Gastrocnemius medialis (tissue), 4 donors: ENCODE measurements at regions not wholly inside any gene's neighbourhood (a gene's known extent, or its start where the extent isn't known, plus 50 kb on each side); places are given as distances from the start of the nearest gene placed in this dataset.

ENCODE experiments used
- ATAC-seq, 2 donors: fragments of 150-250 bp; one replicate each; pipeline ENCODE4 v1.9.1; 2016
- DNase-seq, 2 donors: peaks; one replicate each; pipeline ENCODE4 v3.0.0-alpha.2; 2019
- H3K27ac ChIP-seq, 4 donors: fragments of 200-600 bp; sonication (generic); 1 replicate in 1 of 4; 2 replicates in 3 of 4; pipeline ENCODE4 v1.5.1; 2016 to 2018; ENCODE audit warnings: mild to moderate bottlenecking in 2 of 4, moderate library complexity in 1 of 4
- H3K27me3 ChIP-seq, 3 donors: fragments of 200-600 bp; sonication (generic) in 2 of 3; 1 replicate in 1 of 3; 2 replicates in 2 of 3; pipeline versions ENCODE4 v1.5.1 to v1.6.0; 2016 to 2019; ENCODE audit warnings: mild to moderate bottlenecking in 1 of 3, moderate library complexity in 1 of 3
- H3K36me3 ChIP-seq, 2 donors: fragments of 200-600 bp; sonication (generic) in 1 of 2; one replicate each; pipeline ENCODE4 v1.5.1; 2017 to 2018
- H3K4me1 ChIP-seq, 2 donors: fragments of 200-600 bp; sonication (generic) in 1 of 2; one replicate each; pipeline ENCODE4 v1.5.1; 2016 to 2017; ENCODE audit warnings: mild to moderate bottlenecking in 2 of 2
- H3K4me3 ChIP-seq, 4 donors: fragments of 200-600 bp; sonication (generic) in 3 of 4; 1 replicate in 1 of 4; 2 replicates in 3 of 4; pipeline ENCODE4 v1.5.1; 2016 to 2019; ENCODE audit warnings: mild to moderate bottlenecking in 2 of 4
- H3K9me3 ChIP-seq, 3 donors: fragments of 200-600 bp; sonication (generic) in 2 of 3; 1 replicate in 1 of 3; 2 replicates in 2 of 3; pipeline ENCODE4 v1.5.1; 2016 to 2019
- POLR2A ChIP-seq, 2 donors: fragments of 450-650 bp; IDR thresholded peaks; one replicate each; pipeline ENCODE4 v1.6.1; 2017; ENCODE audit warnings: antibody characterized with exemption in 2 of 2, mild to moderate bottlenecking in 2 of 2, moderate library complexity in 2 of 2
- in situ Hi-C, 4 donors: fragments of 200-750 bp; cut with MboI; loops; one replicate each; pipeline versions ENCODE4 v1.15.0 to v1.8.0; 2017; ENCODE audit warnings: low sequenced_read_pairs in 4 of 4
- intact Hi-C: fragments of 100-400 bp; cut with DNase I; formaldehyde crosslinking; loops from one replicate; pipeline ENCODE4 v1.15.1; 2023; ENCODE audit warnings: low total_unique reads
- TF ChIP-seq, protein P1 (sequence below), 5 experiments: fragments of 450-650 bp in 3 of 5; fragments of 200-600 bp in 2 of 5; sonication (generic) in 2 of 5; IDR thresholded peaks in 4 of 5; conservative IDR thresholded peaks in 1 of 5; 1 replicate in 4 of 5; 2 replicates in 1 of 5; pipeline ENCODE4 v1.5.1; 2016 to 2019; ENCODE audit warnings: antibody characterized with exemption in 5 of 5, mild to moderate bottlenecking in 3 of 5, moderate library complexity in 3 of 5

DNA sequence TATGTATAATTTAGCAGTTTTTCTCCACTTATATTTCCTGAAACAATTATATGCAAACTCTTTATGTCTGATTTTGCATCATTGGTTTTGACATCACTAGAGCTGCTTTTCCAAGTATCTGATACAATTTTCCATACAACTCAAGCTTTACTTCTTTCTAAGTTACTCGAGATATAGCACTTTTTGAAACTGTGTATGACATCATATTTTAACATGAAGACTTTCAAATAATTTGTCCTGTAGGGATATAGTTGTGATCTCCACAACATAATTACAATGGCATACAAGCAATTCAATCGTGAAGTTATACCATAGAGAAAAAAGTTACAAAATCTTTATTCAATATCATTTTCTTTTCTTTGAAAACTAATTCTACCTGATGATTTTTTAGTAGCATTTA, 173.0 kb downstream of the LEPR start:
- ATAC-seq (no peak), DNase-seq (no peak)
- TF ChIP-seq, protein P1, sequence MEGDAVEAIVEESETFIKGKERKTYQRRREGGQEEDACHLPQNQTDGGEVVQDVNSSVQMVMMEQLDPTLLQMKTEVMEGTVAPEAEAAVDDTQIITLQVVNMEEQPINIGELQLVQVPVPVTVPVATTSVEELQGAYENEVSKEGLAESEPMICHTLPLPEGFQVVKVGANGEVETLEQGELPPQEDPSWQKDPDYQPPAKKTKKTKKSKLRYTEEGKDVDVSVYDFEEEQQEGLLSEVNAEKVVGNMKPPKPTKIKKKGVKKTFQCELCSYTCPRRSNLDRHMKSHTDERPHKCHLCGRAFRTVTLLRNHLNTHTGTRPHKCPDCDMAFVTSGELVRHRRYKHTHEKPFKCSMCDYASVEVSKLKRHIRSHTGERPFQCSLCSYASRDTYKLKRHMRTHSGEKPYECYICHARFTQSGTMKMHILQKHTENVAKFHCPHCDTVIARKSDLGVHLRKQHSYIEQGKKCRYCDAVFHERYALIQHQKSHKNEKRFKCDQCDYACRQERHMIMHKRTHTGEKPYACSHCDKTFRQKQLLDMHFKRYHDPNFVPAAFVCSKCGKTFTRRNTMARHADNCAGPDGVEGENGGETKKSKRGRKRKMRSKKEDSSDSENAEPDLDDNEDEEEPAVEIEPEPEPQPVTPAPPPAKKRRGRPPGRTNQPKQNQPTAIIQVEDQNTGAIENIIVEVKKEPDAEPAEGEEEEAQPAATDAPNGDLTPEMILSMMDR (IDR thresholded peaks at IDR 0.05 in 4 of 5, conservative IDR thresholded peaks at IDR 0.05 in 1 of 5): no peak
- TF ChIP-seq POLR2A (IDR thresholded peaks at IDR 0.05): no peak
- Histone ChIP-seq H3K4me3 (no peak overlapping the region), H3K27ac (no peak overlapping the region), H3K4me1 (no peaks in the 10 kb centered on the region), H3K27me3 (no peaks in the 10 kb centered on the region), H3K9me3 (no peaks in the 10 kb centered on the region), H3K36me3 (no peaks in the 10 kb centered on the region)
- intact Hi-C loops: no loop called here
- in situ Hi-C loops: no loop called here

DNA sequence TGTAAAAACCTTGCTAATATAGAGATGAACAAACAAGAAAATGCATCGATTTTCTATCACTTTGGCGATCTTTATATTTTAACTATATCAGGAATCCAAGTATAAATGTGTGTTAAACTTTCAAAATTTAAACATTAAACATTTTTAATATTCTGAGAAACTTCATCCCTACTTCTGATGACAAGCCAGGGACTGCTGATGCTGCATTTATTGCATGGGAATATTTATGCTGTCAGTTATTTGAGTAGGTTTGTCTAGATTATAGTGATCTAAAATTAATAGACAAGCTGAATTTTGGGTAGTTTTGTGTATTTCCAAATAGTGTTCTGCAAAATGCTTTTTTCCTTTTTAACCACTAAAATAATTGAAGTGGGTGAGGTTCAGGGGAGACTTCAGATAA, 175.3 kb downstream of the LEPR start:
- no peaks in the 10 kb centered on the region for H3K27me3 ChIP-seq
- H3K4me3 ChIP-seq: no peak overlapping the region
- DNase-seq: no peak
- in situ Hi-C loops: no loop called here
- H3K9me3 ChIP-seq: no peaks in the 10 kb centered on the region
- no peak for ATAC-seq
- H3K27ac ChIP-seq: no peak overlapping the region
- intact Hi-C loops: no loop called here
- H3K4me1 ChIP-seq: no peaks in the 10 kb centered on the region
- TF ChIP-seq POLR2A (IDR thresholded peaks at IDR 0.05): no peak
- TF ChIP-seq, protein P1 (IDR thresholded peaks at IDR 0.05 in 4 of 5, conservative IDR thresholded peaks at IDR 0.05 in 1 of 5): no peak
- H3K36me3 ChIP-seq: no peaks in the 10 kb centered on the region

DNA sequence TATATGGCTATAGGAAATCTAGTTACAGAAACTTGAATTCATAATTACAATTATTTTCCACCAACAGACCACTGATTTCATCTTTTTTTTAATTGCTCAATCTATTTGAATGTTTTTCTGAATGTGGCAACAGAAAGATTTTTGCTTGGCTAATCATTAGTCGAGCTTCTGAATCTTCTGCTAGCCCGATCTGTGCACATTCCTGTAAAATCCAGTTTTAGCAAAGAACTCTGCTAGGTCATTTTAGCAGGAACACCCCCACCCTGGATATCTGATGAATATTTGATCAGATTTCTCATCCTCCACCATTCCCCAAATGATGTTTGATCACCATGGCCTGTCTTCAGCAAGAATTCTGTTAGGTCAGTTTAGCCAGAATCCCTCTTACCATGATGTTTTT, 176.3 kb downstream of the LEPR start:
- no peaks in the 10 kb centered on the region for H3K27me3 ChIP-seq
- no peak overlapping the region for H3K4me3 ChIP-seq
- no peak overlapping the region for H3K27ac ChIP-seq
- H3K9me3 ChIP-seq: no peaks in the 10 kb centered on the region
- intact Hi-C loops (no loop called here), in situ Hi-C loops (no loop called here)
- no peaks in the 10 kb centered on the region for H3K36me3 ChIP-seq
- TF ChIP-seq, protein P1 (IDR thresholded peaks at IDR 0.05 in 4 of 5, conservative IDR thresholded peaks at IDR 0.05 in 1 of 5): no peak
- TF ChIP-seq POLR2A (IDR thresholded peaks at IDR 0.05): no peak
- ATAC-seq (no peak), DNase-seq (no peak)
- H3K4me1 ChIP-seq: no peaks in the 10 kb centered on the region

DNA sequence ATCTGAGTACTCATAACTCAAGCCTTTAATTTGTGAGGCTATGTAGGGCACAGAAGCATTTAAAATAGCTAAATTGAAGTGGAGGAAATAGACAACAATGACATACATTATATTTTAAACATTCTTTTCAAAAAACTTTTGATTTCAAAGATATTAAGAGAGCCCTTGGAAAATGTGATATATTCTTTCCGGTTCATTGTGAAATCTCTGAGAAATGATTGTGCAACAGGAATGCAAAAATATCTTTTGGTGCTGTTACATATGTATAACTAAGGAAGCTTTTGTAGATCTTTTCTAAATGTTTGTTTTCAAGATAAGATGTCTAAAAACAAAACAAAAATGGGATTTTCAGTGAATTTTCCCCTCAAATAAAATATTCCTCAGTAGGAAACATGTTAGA, 185.2 kb downstream of the LEPR start:
- Histone ChIP-seq H3K4me3 (no peak overlapping the region), H3K27me3 (no peaks in the 10 kb centered on the region), H3K4me1 (no peaks in the 10 kb centered on the region), H3K9me3 (no peaks in the 10 kb centered on the region), H3K36me3 (no peaks in the 10 kb centered on the region), H3K27ac (no peak overlapping the region)
- intact Hi-C loops (no loop called here), in situ Hi-C loops (no loop called here)
- TF ChIP-seq POLR2A (IDR thresholded peaks at IDR 0.05): no peak
- TF ChIP-seq, protein P1 (IDR thresholded peaks at IDR 0.05 in 4 of 5, conservative IDR thresholded peaks at IDR 0.05 in 1 of 5): no peak
- DNase-seq (no peak), ATAC-seq (no peak)

DNA sequence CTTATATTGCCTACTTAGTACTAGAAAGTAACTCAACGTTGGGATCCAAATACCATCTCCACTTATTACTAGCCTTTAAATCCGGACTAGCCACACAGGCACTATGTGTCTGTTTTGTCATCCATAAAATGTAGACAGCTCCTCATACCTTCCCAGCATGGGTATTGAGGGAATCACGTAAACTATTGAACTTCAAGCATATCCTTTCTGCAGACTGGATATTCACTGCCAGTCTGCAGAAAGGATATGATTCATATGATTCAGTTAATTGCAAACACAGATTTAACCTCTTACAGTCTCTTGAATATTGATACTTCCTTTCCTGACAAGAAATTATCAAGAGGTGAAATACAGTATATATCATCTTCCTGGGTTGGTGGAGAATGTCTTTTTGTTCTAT, 186.0 kb downstream of the LEPR start:
- Histone ChIP-seq H3K27ac (no peak overlapping the region), H3K9me3 (no peaks in the 10 kb centered on the region), H3K4me3 (no peak overlapping the region), H3K27me3 (no peaks in the 10 kb centered on the region), H3K36me3 (no peaks in the 10 kb centered on the region), H3K4me1 (no peaks in the 10 kb centered on the region)
- intact Hi-C loops: no loop called here
- in situ Hi-C loops: no loop called here
- DNase-seq (no peak), ATAC-seq (no peak)
- TF ChIP-seq POLR2A (IDR thresholded peaks at IDR 0.05): no peak
- TF ChIP-seq, protein P1 (IDR thresholded peaks at IDR 0.05 in 4 of 5, conservative IDR thresholded peaks at IDR 0.05 in 1 of 5): no peak
